LNCAP (cell line): ENCODE measurements at regions not wholly inside any gene's neighbourhood (a gene's known extent, or its start where the extent isn't known, plus 50 kb on each side); places are given as distances from the start of the nearest gene placed in this dataset.
A peak's percentile ranks its signal among the peaks of the same experiment; 100 is the strongest.

ENCODE experiments used
- TF ChIP-seq, protein P1 (sequence below): fragments of 450-650 bp; IDR thresholded peaks from 2 replicates; pipeline ENCODE4 v1.5.1; 2017; ENCODE audit warnings: mild to moderate bottlenecking

DNA sequence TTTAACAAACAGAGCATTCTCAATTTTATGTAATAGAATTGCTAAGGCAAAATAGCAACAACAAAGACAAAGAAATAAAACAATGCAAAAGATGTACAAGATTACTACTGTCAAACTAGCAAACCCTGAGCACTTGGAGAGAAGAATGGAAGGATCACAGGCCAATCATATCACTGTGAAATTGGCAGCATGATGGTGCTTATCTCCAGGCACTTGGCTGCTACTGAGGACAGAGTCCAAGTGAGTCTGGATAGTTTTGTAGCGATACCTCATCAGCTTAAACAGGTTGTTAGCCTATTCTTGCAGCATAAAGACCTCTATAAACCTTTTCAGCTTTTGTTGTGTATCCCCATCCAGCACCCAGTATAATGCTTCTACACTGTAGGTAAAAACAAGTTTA lies 117.7 kb downstream of the C4orf33 start:
- TF ChIP-seq, protein P1, sequence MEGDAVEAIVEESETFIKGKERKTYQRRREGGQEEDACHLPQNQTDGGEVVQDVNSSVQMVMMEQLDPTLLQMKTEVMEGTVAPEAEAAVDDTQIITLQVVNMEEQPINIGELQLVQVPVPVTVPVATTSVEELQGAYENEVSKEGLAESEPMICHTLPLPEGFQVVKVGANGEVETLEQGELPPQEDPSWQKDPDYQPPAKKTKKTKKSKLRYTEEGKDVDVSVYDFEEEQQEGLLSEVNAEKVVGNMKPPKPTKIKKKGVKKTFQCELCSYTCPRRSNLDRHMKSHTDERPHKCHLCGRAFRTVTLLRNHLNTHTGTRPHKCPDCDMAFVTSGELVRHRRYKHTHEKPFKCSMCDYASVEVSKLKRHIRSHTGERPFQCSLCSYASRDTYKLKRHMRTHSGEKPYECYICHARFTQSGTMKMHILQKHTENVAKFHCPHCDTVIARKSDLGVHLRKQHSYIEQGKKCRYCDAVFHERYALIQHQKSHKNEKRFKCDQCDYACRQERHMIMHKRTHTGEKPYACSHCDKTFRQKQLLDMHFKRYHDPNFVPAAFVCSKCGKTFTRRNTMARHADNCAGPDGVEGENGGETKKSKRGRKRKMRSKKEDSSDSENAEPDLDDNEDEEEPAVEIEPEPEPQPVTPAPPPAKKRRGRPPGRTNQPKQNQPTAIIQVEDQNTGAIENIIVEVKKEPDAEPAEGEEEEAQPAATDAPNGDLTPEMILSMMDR: no peak

DNA sequence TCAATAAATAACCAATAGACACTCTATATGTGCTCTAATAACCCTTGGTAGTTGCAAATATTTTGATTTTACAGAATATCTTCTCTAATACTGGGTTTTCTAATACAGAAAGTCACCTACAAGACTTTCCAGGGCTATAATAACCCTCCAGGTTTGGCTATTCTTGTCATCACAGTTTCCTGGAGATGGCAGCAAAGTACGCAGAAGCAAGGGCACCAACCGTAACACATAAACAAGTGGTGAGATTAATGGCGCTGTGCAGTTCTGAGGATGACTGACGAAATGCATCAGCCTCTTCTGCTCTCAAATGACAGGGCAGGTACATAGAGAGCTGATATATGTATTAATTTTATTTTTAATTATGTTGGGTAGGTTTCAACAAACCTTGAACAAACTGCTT lies 122.4 kb downstream of the C4orf33 start:
- TF ChIP-seq, protein P1: peak; percentile 50; the same call in 1 of the 2 replicates

DNA sequence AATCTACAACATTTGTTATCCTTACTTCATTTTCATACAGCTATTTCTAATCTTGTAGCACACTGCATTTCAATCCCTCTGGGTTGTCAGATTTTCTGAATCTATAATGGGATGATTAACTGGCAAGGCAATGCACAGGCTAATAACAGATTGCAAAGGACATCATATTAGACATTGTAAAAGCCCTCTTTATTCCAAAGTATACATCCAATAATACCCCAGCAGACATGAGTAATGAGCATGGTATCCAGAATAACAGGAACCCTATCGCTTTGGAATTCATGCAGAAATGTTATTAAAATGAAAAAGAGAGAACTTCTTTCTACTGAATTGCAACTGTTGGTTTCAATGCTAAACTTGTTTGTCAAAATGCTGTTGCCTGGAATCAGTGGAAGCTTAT lies 122.9 kb downstream of the C4orf33 start:
- TF ChIP-seq, protein P1: no peak

DNA sequence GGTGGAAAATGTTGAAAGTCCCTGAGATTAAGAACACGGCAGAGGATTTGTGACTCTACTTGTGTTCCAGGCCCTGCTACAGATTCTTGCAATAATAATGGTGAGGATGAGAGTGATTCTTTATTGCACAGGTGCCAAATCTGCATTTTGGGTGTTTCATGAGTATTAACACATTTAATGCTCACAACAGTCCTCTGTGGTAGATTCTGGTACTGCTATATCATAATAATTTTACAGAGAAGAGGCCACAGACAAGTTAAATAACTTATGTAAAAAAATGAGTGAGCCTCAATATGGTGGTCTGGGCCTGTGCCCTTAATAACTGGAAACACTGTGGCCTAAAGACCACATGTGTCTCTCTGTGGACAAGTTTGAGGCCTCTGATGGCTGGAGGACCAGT lies 124.3 kb downstream of the C4orf33 start:
- TF ChIP-seq, protein P1: no peak

DNA sequence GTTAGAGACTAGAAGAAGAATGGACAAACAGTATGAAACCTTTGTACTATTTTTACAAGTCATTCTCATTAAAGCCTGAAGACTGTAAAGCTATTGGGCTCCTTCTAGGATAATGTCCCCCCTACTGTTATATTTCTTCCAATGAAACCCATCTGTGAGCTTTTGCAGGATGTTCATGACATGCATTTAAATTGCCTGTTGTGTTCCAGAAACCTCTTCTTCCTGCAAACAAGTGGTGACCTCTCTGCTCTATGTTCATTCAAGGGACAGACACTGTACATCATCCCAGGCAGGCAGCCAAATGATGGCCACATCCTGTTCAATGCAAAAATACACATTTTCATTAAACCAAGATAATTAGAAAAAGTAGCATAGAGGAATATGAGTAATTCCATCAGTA lies 128.0 kb downstream of the C4orf33 start:
- TF ChIP-seq, protein P1: no peak

DNA sequence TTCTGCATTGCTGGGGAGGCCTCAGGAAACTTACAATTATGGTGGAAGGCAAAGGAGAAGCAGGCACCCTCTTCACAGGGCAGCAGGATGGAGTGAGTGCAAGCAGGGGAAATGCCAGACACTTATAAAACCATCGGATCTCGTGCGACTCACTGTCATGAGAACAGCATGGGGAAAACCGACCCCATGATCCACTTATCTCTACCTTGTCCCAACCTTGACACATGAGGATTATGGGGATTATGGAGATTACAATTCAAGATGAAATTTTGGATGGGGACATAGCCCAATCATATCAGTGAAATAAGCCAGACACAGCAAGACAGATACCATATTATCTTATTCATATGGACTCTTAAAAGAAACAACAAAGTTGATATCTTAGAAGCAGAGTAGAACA lies 134.9 kb downstream of the C4orf33 start:
- TF ChIP-seq, protein P1: no peak

DNA sequence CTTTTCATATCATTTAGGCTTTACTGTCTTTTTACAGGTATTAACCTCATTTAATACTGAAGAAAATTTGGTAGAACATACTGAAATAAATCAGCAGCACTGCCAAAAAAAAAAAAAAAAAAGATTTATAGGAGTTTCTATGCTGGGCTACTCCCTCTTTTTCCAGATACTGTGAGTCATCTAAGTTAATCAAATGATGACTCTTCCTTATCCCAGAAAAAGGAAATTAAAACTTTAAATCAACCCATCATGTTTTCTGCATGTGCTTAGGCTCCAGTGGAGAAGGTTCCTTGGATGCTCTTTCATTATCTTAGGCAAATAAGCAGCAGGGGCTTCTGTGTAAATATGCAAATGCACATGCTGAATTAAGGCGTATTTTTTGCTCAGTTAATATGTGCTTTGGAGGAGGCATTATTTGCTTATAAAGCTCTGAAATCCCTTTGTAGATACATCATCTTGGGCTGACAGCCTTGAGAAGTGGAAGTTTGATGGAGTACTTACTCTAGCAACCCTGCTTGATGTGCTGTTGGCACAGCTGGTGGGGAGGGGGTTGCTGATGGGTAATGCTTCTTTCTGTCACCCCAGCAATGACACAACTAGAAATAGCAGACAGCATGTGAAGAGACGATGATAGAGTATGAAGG lies 136.1 kb downstream of the C4orf33 start:
- TF ChIP-seq, protein P1: no peak
